Neural cell (in vitro differentiated cells): ENCODE measurements at regions not wholly inside any gene's neighbourhood (a gene's known extent, or its start where the extent isn't known, plus 50 kb on each side); places are given as distances from the start of the nearest gene placed in this dataset.

ENCODE experiments used
- H2AFZ ChIP-seq: fragments of 200-600, 300-800 bp; sonication (generic), shearing (Covaris generic); 2 replicates; pipeline ENCODE4 v1.6.0; 2014; ENCODE audit warnings: low read depth, mild to moderate bottlenecking, antibody characterized with exemption, low read length, moderate library complexity
- H3F3A ChIP-seq: fragments of 200-600 bp; shearing (Covaris generic); 2 replicates; pipeline ENCODE4 v1.6.1; 2016; ENCODE audit warnings: mild to moderate bottlenecking, moderate library complexity, mixed read lengths, antibody characterized with exemption, low read length; ENCODE audit not compliant: insufficient read depth, poor library complexity, severe bottlenecking
- H3K27ac ChIP-seq: fragments of 200-600, 300-800 bp; sonication (generic), shearing (Covaris generic); 2 replicates; pipeline ENCODE4 v1.5.1; 2014; ENCODE audit warnings: mild to moderate bottlenecking, low read length, moderate library complexity
- H3K27me3 ChIP-seq: fragments of 300-800, 200-600 bp; sonication (generic), shearing (Covaris generic); 2 replicates; pipeline ENCODE4 v1.6.0; 2014; ENCODE audit warnings: mild to moderate bottlenecking, low read depth, low read length, moderate library complexity; ENCODE audit not compliant: insufficient read depth
- H3K36me3 ChIP-seq: fragments of 300-800, 200-600 bp; sonication (generic), shearing (Covaris generic); 2 replicates; pipeline ENCODE4 v1.5.1; 2014; ENCODE audit warnings: mild to moderate bottlenecking, antibody characterized with exemption, low read length, moderate library complexity; ENCODE audit not compliant: insufficient read depth
- H3K4me2 ChIP-seq: fragments of 300-800, 200-600 bp; sonication (generic), shearing (Covaris generic); 2 replicates; pipeline ENCODE4 v1.6.0; 2014; ENCODE audit warnings: mild to moderate bottlenecking, low read length
- H3K4me3 ChIP-seq: fragments of 300-800, 200-600 bp; sonication (generic), shearing (Covaris generic); 2 replicates; pipeline ENCODE4 v1.5.1; 2014; ENCODE audit warnings: mild to moderate bottlenecking, low read length, moderate library complexity
- H3K79me2 ChIP-seq: fragments of 200-600 bp; shearing (Covaris generic); replicated peaks from 2 replicates; pipeline ENCODE4 v1.6.0; 2014; ENCODE audit warnings: mild to moderate bottlenecking, low read length, moderate library complexity; ENCODE audit not compliant: insufficient read depth
- H3K9ac ChIP-seq: fragments of 300-800, 200-600 bp; sonication (generic), shearing (Covaris generic); 2 replicates; pipeline ENCODE4 v1.6.1; 2016; ENCODE audit warnings: mild to moderate bottlenecking, low read length, mixed read lengths
- H3K9me2 ChIP-seq: fragments of 200-600 bp; shearing (Covaris generic); 2 replicates; pipeline ENCODE4 v1.6.1; 2016; ENCODE audit warnings: mild to moderate bottlenecking, low read length, mixed read lengths; ENCODE audit not compliant: insufficient read depth
- H3K9me3 ChIP-seq: fragments of 200-600, 300-800 bp; sonication (generic), shearing (Covaris generic); 2 replicates; pipeline ENCODE4 v1.6.1; 2016; ENCODE audit warnings: mild to moderate bottlenecking, mixed run types, low read length, moderate library complexity, mixed read lengths
- H4K20me1 ChIP-seq: fragments of 200-600 bp; shearing (Covaris generic); 2 replicates; pipeline ENCODE4 v1.6.1; 2016; ENCODE audit warnings: mild to moderate bottlenecking, mixed run types; ENCODE audit not compliant: insufficient read depth
- CTCF ChIP-seq: fragments of 450-650 bp; IDR thresholded peaks from 2 replicates; pipeline ENCODE4 v1.5.1; 2014; ENCODE audit warnings: antibody characterized with exemption, mild to moderate bottlenecking, moderate library complexity; ENCODE audit not compliant: poor library complexity, severe bottlenecking
- EP300 ChIP-seq: fragments of 450-650 bp; conservative IDR thresholded peaks from 2 replicates; pipeline ENCODE4 v1.6.1; 2014; ENCODE audit warnings: antibody characterized with exemption, mild to moderate bottlenecking, moderate library complexity; ENCODE audit not compliant: poor library complexity, severe bottlenecking
- EZH2 ChIP-seq: fragments of 200-600, 300-800 bp; shearing (Covaris generic), sonication (generic); IDR thresholded peaks from 2 replicates; pipeline ENCODE4 v1.6.1; 2014; ENCODE audit warnings: antibody characterized with exemption, low read length, borderline replicate concordance, mild to moderate bottlenecking; ENCODE audit not compliant: insufficient read depth, poor library complexity, severe bottlenecking
- MXI1 ChIP-seq: fragments of 450-650 bp; conservative IDR thresholded peaks from 2 replicates; pipeline ENCODE4 v1.6.1; 2014; ENCODE audit warnings: antibody characterized with exemption, mild to moderate bottlenecking; ENCODE audit not compliant: poor library complexity, severe bottlenecking
- POLR2AphosphoS5 ChIP-seq: IDR thresholded peaks from 2 replicates; pipeline ENCODE4 v1.6.1; 2012
- RAD21 ChIP-seq: fragments of 450-650 bp; conservative IDR thresholded peaks from 2 replicates; pipeline ENCODE4 v1.6.1; 2014; ENCODE audit warnings: antibody characterized with exemption, mild to moderate bottlenecking, moderate library complexity
- REST ChIP-seq: IDR thresholded peaks from 2 replicates; pipeline ENCODE4 v1.6.1; 2012; ENCODE audit warnings: borderline replicate concordance
- SMC3 ChIP-seq: fragments of 450-650 bp; conservative IDR thresholded peaks from 2 replicates; pipeline ENCODE4 v1.6.1; 2014; ENCODE audit warnings: antibody characterized with exemption, mild to moderate bottlenecking, moderate library complexity; ENCODE audit not compliant: poor library complexity
- TAF1 ChIP-seq: IDR thresholded peaks from 2 replicates; pipeline ENCODE4 v1.6.1; 2012; ENCODE audit warnings: low read depth

- no peak overlapping the region for H3K4me3 ChIP-seq
- H3K27ac ChIP-seq = no peak overlapping the region
- no peak overlapping the region for H2AFZ ChIP-seq
- H3K36me3 ChIP-seq = no peaks in the 10 kb centered on the region
- no peaks in the 10 kb centered on the region for H3K27me3 ChIP-seq
- no peaks in the 10 kb centered on the region for H3K9me2 ChIP-seq
- no peaks in the 10 kb centered on the region for H3K79me2 ChIP-seq
- H3K9me3 ChIP-seq = no peaks in the 10 kb centered on the region
- no peaks in the 10 kb centered on the region for H3F3A ChIP-seq
- no peak overlapping the region for H3K4me2 ChIP-seq
- no peak overlapping the region for H3K9ac ChIP-seq
- no peak for TF ChIP-seq EP300
- TF ChIP-seq CTCF = no peak
- no peak for TF ChIP-seq TAF1
- no peaks in the 10 kb centered on the region for H4K20me1 ChIP-seq
These were observed 219.6 kb upstream of the G2E3 start for GRCh38 chr14:30339311-30339901.

- Histone ChIP-seq H3K9ac (no peak overlapping the region), H3K9me2 (no peaks in the 10 kb centered on the region), H2AFZ (no peak overlapping the region), H4K20me1 (no peaks in the 10 kb centered on the region), H3K27me3 (no peaks in the 10 kb centered on the region), H3F3A (no peaks in the 10 kb centered on the region), H3K79me2 (no peaks in the 10 kb centered on the region), H3K36me3 (no peaks in the 10 kb centered on the region), H3K27ac (no peak overlapping the region), H3K4me3 (no peak overlapping the region), H3K9me3 (no peaks in the 10 kb centered on the region), H3K4me2 (no peak overlapping the region)
- TF ChIP-seq EZH2 (no peak), POLR2AphosphoS5 (no peak), RAD21 (no peak), MXI1 (no peak), TAF1 (no peak)
These were observed 218.5 kb upstream of the G2E3 start for GRCh38 chr14:30340495-30340894.

- no peaks in the 10 kb centered on the region for H3K9me3 ChIP-seq
- no peaks in the 10 kb centered on the region for H3K27me3 ChIP-seq
- H3K36me3 ChIP-seq = no peaks in the 10 kb centered on the region
- H4K20me1 ChIP-seq = no peaks in the 10 kb centered on the region
- no peaks in the 10 kb centered on the region for H3F3A ChIP-seq
- no peak overlapping the region for H3K27ac ChIP-seq
- no peak overlapping the region for H3K4me3 ChIP-seq
- TF ChIP-seq SMC3 (no peak), RAD21 (no peak), POLR2AphosphoS5 (no peak), TAF1 (no peak), EZH2 (no peak), REST (no peak), CTCF (no peak), MXI1 (no peak), EP300 (no peak)
- no peak overlapping the region for H3K4me2 ChIP-seq
- no peaks in the 10 kb centered on the region for H3K9me2 ChIP-seq
- no peak overlapping the region for H2AFZ ChIP-seq
- H3K79me2 ChIP-seq = no peaks in the 10 kb centered on the region
- no peak overlapping the region for H3K9ac ChIP-seq
These were observed 213.4 kb upstream of the G2E3 start for GRCh38 chr14:30345511-30345910.
